ENCODE measurements at regions not wholly inside any gene's neighbourhood (a gene's known extent, or its start where the extent isn't known, plus 50 kb on each side); places are given as distances from the start of the nearest gene placed in this dataset.

DNA sequence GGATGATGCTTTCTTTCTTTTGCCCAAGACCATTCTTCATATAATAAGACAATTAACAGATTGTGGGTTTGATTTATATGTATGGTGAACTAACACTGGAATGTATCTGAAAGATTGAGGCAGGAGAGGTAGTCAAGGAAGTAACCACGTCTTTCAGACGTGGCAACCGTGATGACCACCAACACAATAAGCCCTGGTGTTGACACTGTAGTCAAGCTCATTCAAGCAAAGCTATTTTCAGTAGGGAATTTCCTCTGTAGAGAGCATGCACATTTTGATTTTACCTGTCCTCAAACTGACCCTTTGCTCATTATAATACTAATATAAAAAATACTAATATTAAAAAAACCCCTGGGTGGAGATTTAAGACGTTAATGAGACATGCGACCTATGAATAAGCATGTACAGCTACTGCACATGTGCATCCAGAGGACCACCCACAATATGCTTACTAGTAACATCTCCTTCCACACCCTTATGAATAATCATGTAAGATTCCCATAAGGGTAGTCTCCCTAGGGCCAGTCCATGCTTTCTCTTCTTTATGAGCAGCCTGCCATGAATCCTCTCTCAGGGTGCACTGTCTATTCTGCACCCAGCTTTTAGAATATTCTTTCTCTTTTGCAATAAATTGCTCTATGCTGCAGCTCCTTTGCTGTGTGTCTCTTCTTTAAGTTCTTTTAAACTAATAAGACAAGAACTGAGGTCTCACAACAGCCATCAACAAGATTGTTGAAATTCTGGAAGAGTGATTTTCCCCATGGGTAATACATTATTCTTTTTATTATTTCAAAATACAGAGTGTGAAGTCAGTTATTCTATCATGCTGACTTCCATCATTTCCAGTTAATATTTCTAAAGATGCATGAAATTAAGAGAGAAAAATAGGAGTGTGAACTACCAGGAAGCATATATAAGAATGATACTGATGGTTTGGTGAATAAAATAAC is 151.3 kb upstream of the NPVF start:
- ChIA-PET CTCF (no interaction called here), POLR2A (no interaction called here)
- TF ChIP-seq, protein P1, sequence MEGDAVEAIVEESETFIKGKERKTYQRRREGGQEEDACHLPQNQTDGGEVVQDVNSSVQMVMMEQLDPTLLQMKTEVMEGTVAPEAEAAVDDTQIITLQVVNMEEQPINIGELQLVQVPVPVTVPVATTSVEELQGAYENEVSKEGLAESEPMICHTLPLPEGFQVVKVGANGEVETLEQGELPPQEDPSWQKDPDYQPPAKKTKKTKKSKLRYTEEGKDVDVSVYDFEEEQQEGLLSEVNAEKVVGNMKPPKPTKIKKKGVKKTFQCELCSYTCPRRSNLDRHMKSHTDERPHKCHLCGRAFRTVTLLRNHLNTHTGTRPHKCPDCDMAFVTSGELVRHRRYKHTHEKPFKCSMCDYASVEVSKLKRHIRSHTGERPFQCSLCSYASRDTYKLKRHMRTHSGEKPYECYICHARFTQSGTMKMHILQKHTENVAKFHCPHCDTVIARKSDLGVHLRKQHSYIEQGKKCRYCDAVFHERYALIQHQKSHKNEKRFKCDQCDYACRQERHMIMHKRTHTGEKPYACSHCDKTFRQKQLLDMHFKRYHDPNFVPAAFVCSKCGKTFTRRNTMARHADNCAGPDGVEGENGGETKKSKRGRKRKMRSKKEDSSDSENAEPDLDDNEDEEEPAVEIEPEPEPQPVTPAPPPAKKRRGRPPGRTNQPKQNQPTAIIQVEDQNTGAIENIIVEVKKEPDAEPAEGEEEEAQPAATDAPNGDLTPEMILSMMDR (IDR thresholded peaks at IDR 0.05) = no peak
- DNase-seq = no peak
- ATAC-seq (ENCODE audit: low read depth) = no peak
- intact Hi-C loops (cut with micrococcal nuclease) = no loop called here
- Mint-ChIP-seq H3K27me3 (peaks cover 19% of the 10 kb centered on the region), H3K4me1 (no peaks in the 10 kb centered on the region), H3K4me3 (no peak overlapping the region), H3K9me3 (no peaks in the 10 kb centered on the region), H3K27ac (no peak overlapping the region), H3K36me3 (ENCODE audit: low read depth) (no peaks in the 10 kb centered on the region)

DNA sequence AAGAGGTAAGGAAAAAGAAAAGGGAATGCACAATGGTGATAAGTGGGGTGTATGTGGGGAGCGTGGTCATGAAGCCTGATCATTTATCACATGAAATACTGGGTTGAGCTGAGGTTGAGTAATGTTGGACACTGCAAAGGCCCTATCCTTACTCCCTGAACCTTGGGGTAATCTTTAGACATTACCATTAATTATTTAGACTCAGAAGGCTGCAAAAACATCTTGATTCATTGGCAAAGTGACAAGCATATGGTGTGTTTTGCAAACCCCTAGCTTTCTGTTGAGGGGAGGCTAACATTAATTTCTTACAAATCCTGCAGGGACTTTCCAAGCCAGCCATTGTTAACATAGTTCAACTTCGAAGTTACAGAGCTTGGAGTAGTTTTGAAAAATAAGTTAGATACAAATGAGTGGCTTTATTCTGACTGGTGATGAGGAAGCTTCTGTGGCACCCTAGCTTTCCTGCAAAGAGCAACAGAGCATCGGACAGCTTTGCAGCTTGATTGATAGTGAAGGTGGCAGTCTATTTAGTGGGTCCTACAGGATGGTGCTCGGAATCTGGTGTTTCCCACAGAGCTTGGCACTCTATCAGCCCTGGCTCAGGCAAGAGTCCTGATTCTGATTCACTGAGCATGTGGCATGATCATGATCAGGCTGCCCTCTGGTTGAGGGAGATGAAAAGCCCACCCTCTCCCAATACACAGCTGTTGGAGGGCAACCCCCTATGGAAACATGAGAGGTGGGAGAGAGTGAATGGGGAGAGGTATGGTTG is 153.7 kb upstream of the NPVF start:
- intact Hi-C loops (cut with micrococcal nuclease) = no loop called here
- Mint-ChIP-seq H3K27ac (no peak overlapping the region), H3K4me1 (no peaks in the 10 kb centered on the region), H3K9me3 (no peaks in the 10 kb centered on the region), H3K36me3 (ENCODE audit: low read depth) (no peaks in the 10 kb centered on the region), H3K27me3 (peaks cover 14% of the 10 kb centered on the region), H3K4me3 (no peak overlapping the region)
- POLR2A ChIA-PET = no interaction called here
- CTCF ChIA-PET = interaction anchor here (1.2 to 1.7 kb wide), 2 partner anchors 184 to 186 kb away, joined by 3 to 7 read pairs; no protein-coding TSS in a partner anchor
- ATAC-seq (ENCODE audit: low read depth) (no peak), DNase-seq (no peak)
- TF ChIP-seq, protein P1 (IDR thresholded peaks at IDR 0.05) = no peak

DNA sequence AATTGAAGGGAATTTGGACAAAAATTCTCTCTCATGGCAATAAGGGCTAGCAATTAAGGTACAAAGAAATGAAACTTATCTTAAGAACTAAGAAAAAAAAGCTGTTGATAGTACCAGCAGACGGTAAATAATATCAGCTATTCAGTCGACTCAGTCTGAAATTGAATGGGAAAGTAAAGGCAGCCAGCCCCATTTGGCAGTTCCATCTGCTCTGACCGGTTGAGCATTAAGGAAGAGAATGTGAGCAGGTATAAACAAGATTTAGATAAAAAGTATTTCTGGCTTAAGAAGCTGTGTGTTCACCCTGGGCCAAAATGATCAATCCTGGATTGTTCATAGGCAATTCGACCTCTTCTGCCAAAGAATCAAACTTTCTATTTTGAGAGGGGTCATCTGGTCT is 154.6 kb upstream of the NPVF start:
- CTCF ChIA-PET = no interaction called here
- TF ChIP-seq, protein P1 (IDR thresholded peaks at IDR 0.05) = no peak
- Mint-ChIP-seq H3K27me3 (peaks cover 18% of the 10 kb centered on the region), H3K36me3 (ENCODE audit: low read depth) (no peaks in the 10 kb centered on the region), H3K4me3 (no peak overlapping the region), H3K9me3 (no peaks in the 10 kb centered on the region), H3K4me1 (no peaks in the 10 kb centered on the region), H3K27ac (no peak overlapping the region)
- POLR2A ChIA-PET = no interaction called here
- DNase-seq (no peak), ATAC-seq (ENCODE audit: low read depth) (no peak)
- intact Hi-C loops (cut with micrococcal nuclease) = no loop called here

DNA sequence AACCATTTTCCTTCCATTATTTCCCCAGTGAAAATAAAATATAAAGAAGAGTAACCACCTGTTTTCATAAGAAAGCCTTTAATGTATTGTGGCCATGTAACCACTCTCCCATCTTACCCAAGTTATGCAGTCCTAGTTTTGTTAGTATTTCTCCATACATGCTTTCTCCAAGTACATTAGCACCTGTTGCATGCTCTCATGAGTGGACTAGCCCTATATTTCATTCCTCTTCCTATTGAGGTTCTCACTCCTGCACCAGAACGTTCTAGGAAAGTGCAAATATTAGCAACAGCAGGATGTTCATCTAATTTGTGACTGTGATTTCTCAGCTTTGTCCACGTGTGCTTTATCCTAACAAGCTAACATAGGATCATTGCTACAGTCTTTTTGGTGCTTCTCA is 155.1 kb upstream of the NPVF start:
- intact Hi-C loops (cut with micrococcal nuclease) = no loop called here
- Mint-ChIP-seq H3K27me3 (peaks cover 15% of the 10 kb centered on the region), H3K9me3 (no peaks in the 10 kb centered on the region), H3K4me3 (no peak overlapping the region), H3K4me1 (no peaks in the 10 kb centered on the region), H3K36me3 (ENCODE audit: low read depth) (no peaks in the 10 kb centered on the region), H3K27ac (no peak overlapping the region)
- no peak for ATAC-seq (ENCODE audit: low read depth)
- ChIA-PET POLR2A (no interaction called here), CTCF (no interaction called here)
- DNase-seq = no peak
- TF ChIP-seq, protein P1 (IDR thresholded peaks at IDR 0.05) = no peak
